NCI-H2171 (cell line): ENCODE measurements at regions not wholly inside any gene's neighbourhood (a gene's known extent, or its start where the extent isn't known, plus 50 kb on each side); places are given as distances from the start of the nearest gene placed in this dataset.
"Not testable (repeated sequence)": the region's sequence is repeated elsewhere in the genome, so short reads cannot be mapped to it uniquely, and the experiment has no call there.

Source experiments
- DNase-seq: peaks from one replicate; lab custom pipeline; 2025; lab: John Stamatoyannopoulos, UW

GRCh38 chr19:28367146-28367545, 845.8 kb downstream of the UQCRFS1 start:
- DNase-seq: no peak

- DNase-seq: no peak
Measured at GRCh38 chr19:28363254-28363653, 849.7 kb downstream of the UQCRFS1 start.

- no peak for DNase-seq
Measured at GRCh38 chr19:28359431-28360414, 853.2 kb downstream of the UQCRFS1 start.

GRCh38 chr19:28358633-28359032, 854.3 kb downstream of the UQCRFS1 start:
- no peak for DNase-seq

- no peak for DNase-seq
Measured at GRCh38 chr19:28351761-28352160, 861.2 kb downstream of the UQCRFS1 start.

GRCh38 chr19:28351321-28351720, 861.6 kb downstream of the UQCRFS1 start:
- not testable (repeated sequence) for DNase-seq

GRCh38 chr19:28350673-28351072, 862.3 kb downstream of the UQCRFS1 start:
- DNase-seq: no peak

GRCh38 chr19:28350037-28350436, 862.9 kb downstream of the UQCRFS1 start:
- DNase-seq: no peak

- no peak for DNase-seq
Measured at GRCh38 chr19:28349604-28350003, 863.3 kb downstream of the UQCRFS1 start.

GRCh38 chr19:28345811-28346210, 867.1 kb downstream of the UQCRFS1 start:
- no peak for DNase-seq

- DNase-seq: no peak
Measured at GRCh38 chr19:28341810-28342350, 871.1 kb downstream of the UQCRFS1 start.

GRCh38 chr19:28334419-28334818, 878.5 kb downstream of the UQCRFS1 start:
- no peak for DNase-seq

- no peak for DNase-seq
Measured at GRCh38 chr19:28333909-28334308, 879.0 kb downstream of the UQCRFS1 start.

GRCh38 chr19:28332886-28333285, 880.1 kb downstream of the UQCRFS1 start:
- no peak for DNase-seq

- no peak for DNase-seq
Measured at GRCh38 chr19:28332351-28332750, 880.6 kb downstream of the UQCRFS1 start.

- no peak for DNase-seq
Measured at GRCh38 chr19:28331596-28331995, 881.4 kb downstream of the UQCRFS1 start.

- DNase-seq: no peak
Measured at GRCh38 chr19:28330831-28331230, 882.1 kb downstream of the UQCRFS1 start.

- no peak for DNase-seq
Measured at GRCh38 chr19:28329429-28329828, 883.5 kb downstream of the UQCRFS1 start.

GRCh38 chr19:28327905-28328304, 885.0 kb downstream of the UQCRFS1 start:
- no peak for DNase-seq

- DNase-seq: no peak
Measured at GRCh38 chr19:28326746-28327145, 886.2 kb downstream of the UQCRFS1 start.

- DNase-seq: no peak
Measured at GRCh38 chr19:28324275-28325060, 888.5 kb downstream of the UQCRFS1 start.

GRCh38 chr19:28322945-28323344, 890.0 kb downstream of the UQCRFS1 start:
- no peak for DNase-seq

- DNase-seq: no peak
Measured at GRCh38 chr19:28322491-28322890, 890.5 kb downstream of the UQCRFS1 start.
